SK-N-SH treated with all-trans-retinoic acid at 6 μM for 48 hours (cell line): ENCODE measurements at regions not wholly inside any gene's neighbourhood (a gene's known extent, or its start where the extent isn't known, plus 50 kb on each side); places are given as distances from the start of the nearest gene placed in this dataset.

ENCODE experiments used
- ATAC-seq: fragments of 200-7000 bp; cut with Tn5 transposase; 3 replicates; pipeline ENCODE4 v1.9.1; 2020; ENCODE audit warnings: mild to moderate bottlenecking, moderate library complexity
- BACH2 ChIP-seq: fragments of 250-450 bp; sonication (Bioruptor Pico); IDR thresholded peaks from 2 replicates; pipeline ENCODE4 v1.9.0; 2021; ENCODE audit warnings: mild to moderate bottlenecking, borderline replicate concordance
- CSDC2 ChIP-seq: fragments of 250-450 bp; sonication (Bioruptor Pico); IDR thresholded peaks from 2 replicates; pipeline ENCODE4 v1.5.0; 2020; ENCODE audit warnings: mild to moderate bottlenecking, moderate library complexity
- CSRNP3 ChIP-seq: fragments of 250-450 bp; sonication (Bioruptor Pico); IDR thresholded peaks from 2 replicates; pipeline ENCODE4 v1.5.1; 2021; ENCODE audit warnings: mild to moderate bottlenecking, moderate library complexity
- ESRRG ChIP-seq: fragments of 250-450 bp; sonication (Bioruptor Pico); IDR thresholded peaks from 2 replicates; pipeline ENCODE4 v1.6.1; 2021; ENCODE audit warnings: mild to moderate bottlenecking
- GLIS3 ChIP-seq: fragments of 250-450 bp; sonication (Bioruptor Pico); IDR thresholded peaks from 2 replicates; pipeline ENCODE4 v1.5.0; 2020; ENCODE audit warnings: mild to moderate bottlenecking, moderate library complexity
- ISL1 ChIP-seq: fragments of 250-450 bp; sonication (Bioruptor Pico); IDR thresholded peaks from 2 replicates; pipeline ENCODE4 v2.1.2; 2022; ENCODE audit warnings: mild to moderate bottlenecking, moderate library complexity
- OSR1 ChIP-seq: fragments of 250-450 bp; sonication (Bioruptor Pico); IDR thresholded peaks from 2 replicates; pipeline ENCODE4 v1.8.0; 2022; ENCODE audit warnings: moderate library complexity, mild to moderate bottlenecking, inconsistent platforms
- PATZ1 ChIP-seq: fragments of 250-450 bp; sonication (Bioruptor Pico); IDR thresholded peaks from 2 replicates; pipeline ENCODE4 v1.8.0; 2020; ENCODE audit warnings: mild to moderate bottlenecking, moderate library complexity, borderline replicate concordance
- PPARA ChIP-seq: fragments of 250-450 bp; sonication (Bioruptor Pico); IDR thresholded peaks from 2 replicates; pipeline ENCODE4 v1.5.0; 2020; ENCODE audit warnings: mild to moderate bottlenecking, borderline replicate concordance
- RARB ChIP-seq: fragments of 250-450 bp; sonication (Bioruptor Pico); IDR thresholded peaks from 2 replicates; pipeline ENCODE4 v1.8.0; 2021; ENCODE audit warnings: mild to moderate bottlenecking, moderate library complexity
- SNAI2 ChIP-seq: fragments of 250-450 bp; sonication (Bioruptor Pico); IDR thresholded peaks from 2 replicates; pipeline ENCODE4 v1.5.0; 2020; ENCODE audit warnings: mild to moderate bottlenecking, moderate library complexity
- TOX ChIP-seq: fragments of 250-450 bp; sonication (Bioruptor Pico); IDR thresholded peaks from 2 replicates; pipeline ENCODE4 v1.8.0; 2021; ENCODE audit warnings: mild to moderate bottlenecking, moderate library complexity, borderline replicate concordance
- ZC3H10 ChIP-seq: fragments of 250-450 bp; sonication (Bioruptor Pico); IDR thresholded peaks from 2 replicates; pipeline ENCODE4 v1.5.1; 2021; ENCODE audit warnings: mild to moderate bottlenecking, moderate library complexity
- ZFP3 ChIP-seq: fragments of 250-450 bp; sonication (Bioruptor Pico); IDR thresholded peaks from 2 replicates; pipeline ENCODE4 v1.5.0; 2020; ENCODE audit warnings: mild to moderate bottlenecking, moderate library complexity
- ZNF565 ChIP-seq: fragments of 450-650 bp; formaldehyde crosslinking; conservative IDR thresholded peaks from 2 replicates; pipeline ENCODE4 v1.5.0; 2020; ENCODE audit warnings: low read depth, mild to moderate bottlenecking, moderate library complexity
- ZNF70 ChIP-seq: fragments of 450-650 bp; formaldehyde crosslinking; IDR thresholded peaks from 2 replicates; pipeline ENCODE4 v1.5.0; 2020; ENCODE audit warnings: mild to moderate bottlenecking, moderate library complexity
- ZNF8 ChIP-seq: fragments of 450-650 bp; formaldehyde crosslinking; IDR thresholded peaks from 2 replicates; pipeline ENCODE4 v1.5.0; 2020; ENCODE audit warnings: mild to moderate bottlenecking, moderate library complexity
- TF ChIP-seq, protein P1 (sequence below): fragments of 250-450 bp; sonication (Bioruptor Pico); IDR thresholded peaks from 2 replicates; pipeline ENCODE4 v1.8.0; 2021; ENCODE audit warnings: low read depth, mild to moderate bottlenecking, moderate library complexity, borderline replicate concordance
- TF ChIP-seq, protein P2 (sequence below): fragments of 250-450 bp; sonication (Bioruptor Pico); IDR thresholded peaks from 2 replicates; pipeline ENCODE4 v1.5.0; 2020; ENCODE audit warnings: mild to moderate bottlenecking, moderate library complexity
- TF ChIP-seq, protein P3 (sequence below): fragments of 250-450 bp; sonication (Bioruptor Pico); IDR thresholded peaks from 2 replicates; pipeline ENCODE4 v1.5.1; 2020; ENCODE audit warnings: low read depth, mild to moderate bottlenecking, moderate library complexity

DNA sequence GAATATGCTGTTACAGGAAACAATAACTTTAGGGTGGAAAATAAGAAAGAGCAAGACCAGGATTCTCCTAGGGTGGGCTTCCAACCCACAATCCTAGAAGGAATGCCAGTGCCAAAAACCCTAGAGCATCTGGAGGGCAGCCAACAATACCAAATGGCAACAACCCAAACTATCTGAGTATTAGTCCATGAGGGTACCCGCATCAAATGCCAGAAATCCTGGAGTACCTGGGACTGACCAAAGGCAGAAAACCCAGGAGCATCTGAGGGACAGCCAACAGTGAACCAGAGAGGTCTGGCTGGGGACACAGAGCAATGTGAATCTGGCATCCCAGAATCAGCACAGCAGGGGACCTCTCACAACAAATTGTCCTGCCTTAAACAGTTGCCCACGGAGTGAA is 126.3 kb downstream of the SCG2 start:
- no peak for TF ChIP-seq ISL1 (CRISPR knock-in tag)
- TF ChIP-seq, protein P1, sequence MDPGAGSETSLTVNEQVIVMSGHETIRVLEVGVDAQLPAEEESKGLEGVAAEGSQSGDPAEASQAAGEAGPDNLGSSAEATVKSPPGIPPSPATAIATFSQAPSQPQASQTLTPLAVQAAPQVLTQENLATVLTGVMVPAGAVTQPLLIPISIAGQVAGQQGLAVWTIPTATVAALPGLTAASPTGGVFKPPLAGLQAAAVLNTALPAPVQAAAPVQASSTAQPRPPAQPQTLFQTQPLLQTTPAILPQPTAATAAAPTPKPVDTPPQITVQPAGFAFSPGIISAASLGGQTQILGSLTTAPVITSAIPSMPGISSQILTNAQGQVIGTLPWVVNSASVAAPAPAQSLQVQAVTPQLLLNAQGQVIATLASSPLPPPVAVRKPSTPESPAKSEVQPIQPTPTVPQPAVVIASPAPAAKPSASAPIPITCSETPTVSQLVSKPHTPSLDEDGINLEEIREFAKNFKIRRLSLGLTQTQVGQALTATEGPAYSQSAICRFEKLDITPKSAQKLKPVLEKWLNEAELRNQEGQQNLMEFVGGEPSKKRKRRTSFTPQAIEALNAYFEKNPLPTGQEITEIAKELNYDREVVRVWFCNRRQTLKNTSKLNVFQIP (CRISPR knock-in tag): no peak
- TF ChIP-seq PPARA (CRISPR knock-in tag): no peak
- ATAC-seq: no peak

DNA sequence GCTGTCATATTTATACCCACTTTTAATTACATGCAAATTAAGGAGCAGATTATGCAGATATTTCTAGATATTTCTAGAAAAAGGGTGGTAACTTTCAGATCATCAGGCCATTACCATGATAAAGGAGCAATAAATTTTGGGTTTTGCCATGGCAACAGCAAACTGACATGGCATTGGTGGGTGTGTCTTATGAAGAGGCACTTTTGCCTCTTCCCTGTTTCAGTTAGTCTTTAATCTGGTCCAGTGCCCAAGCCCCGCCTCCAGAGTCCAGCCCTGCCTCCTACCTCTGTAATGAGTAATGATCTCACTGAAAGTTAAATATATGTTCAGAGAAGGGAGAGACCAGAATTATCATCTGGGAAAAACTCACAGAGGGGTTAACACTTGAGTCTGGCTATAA is 124.8 kb downstream of the SCG2 start:
- TF ChIP-seq RARB (CRISPR knock-in tag) (no peak), ZNF70 (CRISPR knock-in tag) (no peak), ZNF8 (CRISPR knock-in tag) (no peak), GLIS3 (CRISPR knock-in tag) (no peak)
- TF ChIP-seq, protein P2, sequence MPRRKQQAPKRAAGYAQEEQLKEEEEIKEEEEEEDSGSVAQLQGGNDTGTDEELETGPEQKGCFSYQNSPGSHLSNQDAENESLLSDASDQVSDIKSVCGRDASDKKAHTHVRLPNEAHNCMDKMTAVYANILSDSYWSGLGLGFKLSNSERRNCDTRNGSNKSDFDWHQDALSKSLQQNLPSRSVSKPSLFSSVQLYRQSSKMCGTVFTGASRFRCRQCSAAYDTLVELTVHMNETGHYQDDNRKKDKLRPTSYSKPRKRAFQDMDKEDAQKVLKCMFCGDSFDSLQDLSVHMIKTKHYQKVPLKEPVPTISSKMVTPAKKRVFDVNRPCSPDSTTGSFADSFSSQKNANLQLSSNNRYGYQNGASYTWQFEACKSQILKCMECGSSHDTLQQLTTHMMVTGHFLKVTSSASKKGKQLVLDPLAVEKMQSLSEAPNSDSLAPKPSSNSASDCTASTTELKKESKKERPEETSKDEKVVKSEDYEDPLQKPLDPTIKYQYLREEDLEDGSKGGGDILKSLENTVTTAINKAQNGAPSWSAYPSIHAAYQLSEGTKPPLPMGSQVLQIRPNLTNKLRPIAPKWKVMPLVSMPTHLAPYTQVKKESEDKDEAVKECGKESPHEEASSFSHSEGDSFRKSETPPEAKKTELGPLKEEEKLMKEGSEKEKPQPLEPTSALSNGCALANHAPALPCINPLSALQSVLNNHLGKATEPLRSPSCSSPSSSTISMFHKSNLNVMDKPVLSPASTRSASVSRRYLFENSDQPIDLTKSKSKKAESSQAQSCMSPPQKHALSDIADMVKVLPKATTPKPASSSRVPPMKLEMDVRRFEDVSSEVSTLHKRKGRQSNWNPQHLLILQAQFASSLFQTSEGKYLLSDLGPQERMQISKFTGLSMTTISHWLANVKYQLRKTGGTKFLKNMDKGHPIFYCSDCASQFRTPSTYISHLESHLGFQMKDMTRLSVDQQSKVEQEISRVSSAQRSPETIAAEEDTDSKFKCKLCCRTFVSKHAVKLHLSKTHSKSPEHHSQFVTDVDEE (CRISPR knock-in tag): no peak
- no peak for ATAC-seq

DNA sequence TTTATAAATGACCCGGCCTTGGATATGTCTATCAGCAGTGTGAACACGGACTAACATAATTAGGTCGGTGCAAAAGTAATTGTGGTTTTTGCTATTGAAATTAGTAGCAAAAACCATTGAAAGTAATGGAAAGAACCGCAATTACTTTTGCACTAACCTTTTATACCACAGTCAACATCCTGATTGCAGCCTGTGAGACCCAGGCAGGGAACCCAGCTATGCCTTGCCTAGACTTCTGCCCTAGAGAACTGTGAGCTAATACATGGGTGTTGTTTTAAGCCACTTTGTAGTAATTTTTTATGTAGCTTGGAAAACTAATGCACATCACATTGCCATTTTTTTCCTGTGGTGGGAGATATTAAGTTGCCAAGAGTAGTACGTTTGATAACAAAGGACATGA is 120.7 kb downstream of the SCG2 start:
- TF ChIP-seq OSR1 (CRISPR knock-in tag) (no peak), ZNF70 (CRISPR knock-in tag) (no peak), SNAI2 (CRISPR knock-in tag) (no peak), ZNF8 (CRISPR knock-in tag) (no peak), ZC3H10 (CRISPR knock-in tag) (no peak), ZNF565 (CRISPR knock-in tag) (no peak), ESRRG (no peak), CSDC2 (no peak), GLIS3 (CRISPR knock-in tag) (no peak), CSRNP3 (CRISPR knock-in tag) (no peak), ZFP3 (CRISPR knock-in tag) (no peak), PATZ1 (CRISPR knock-in tag) (no peak), ISL1 (CRISPR knock-in tag) (no peak), BACH2 (CRISPR knock-in tag) (no peak), TOX (CRISPR knock-in tag) (no peak)
- TF ChIP-seq, protein P1 (CRISPR knock-in tag): no peak
- TF ChIP-seq, protein P3, sequence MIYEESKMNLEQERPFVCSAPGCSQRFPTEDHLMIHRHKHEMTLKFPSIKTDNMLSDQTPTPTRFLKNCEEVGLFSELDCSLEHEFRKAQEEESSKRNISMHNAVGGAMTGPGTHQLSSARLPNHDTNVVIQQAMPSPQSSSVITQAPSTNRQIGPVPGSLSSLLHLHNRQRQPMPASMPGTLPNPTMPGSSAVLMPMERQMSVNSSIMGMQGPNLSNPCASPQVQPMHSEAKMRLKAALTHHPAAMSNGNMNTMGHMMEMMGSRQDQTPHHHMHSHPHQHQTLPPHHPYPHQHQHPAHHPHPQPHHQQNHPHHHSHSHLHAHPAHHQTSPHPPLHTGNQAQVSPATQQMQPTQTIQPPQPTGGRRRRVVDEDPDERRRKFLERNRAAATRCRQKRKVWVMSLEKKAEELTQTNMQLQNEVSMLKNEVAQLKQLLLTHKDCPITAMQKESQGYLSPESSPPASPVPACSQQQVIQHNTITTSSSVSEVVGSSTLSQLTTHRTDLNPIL (CRISPR knock-in tag): no peak
- TF ChIP-seq, protein P2 (CRISPR knock-in tag): no peak
- ATAC-seq: no peak
